Ovary (tissue), 7 donors: ENCODE measurements at regions not wholly inside any gene's neighbourhood (a gene's known extent, or its start where the extent isn't known, plus 50 kb on each side); places are given as distances from the start of the nearest gene placed in this dataset.

Experiments used
- DNase-seq, 5 donors: peaks; one replicate each; pipeline ENCODE4 v3.0.0-alpha.2; 2019 to 2020
- H3K27ac ChIP-seq, 2 donors: fragments of 200-600 bp; one replicate each; pipeline versions ENCODE4 v1.5.1 to v1.8.0; 2019 to 2022
- H3K27me3 ChIP-seq: fragments of 200-600 bp; one replicate; pipeline ENCODE4 v1.8.0; 2022
- H3K36me3 ChIP-seq: fragments of 200-600 bp; sonication (generic); one replicate; pipeline ENCODE4 v1.5.1; 2019
- H3K4me1 ChIP-seq: one replicate; pipeline ENCODE4 v1.8.1; 2013; ENCODE audit warnings: mild to moderate bottlenecking, moderate library complexity; ENCODE audit not compliant: insufficient read depth
- H3K4me3 ChIP-seq: fragments of 200-600 bp; sonication (generic); one replicate; pipeline ENCODE4 v1.5.1; 2017
- H3K9me3 ChIP-seq, 2 donors: fragments of 200-600 bp in 1 of 2; sonication (generic) in 1 of 2; one replicate each; pipeline versions ENCODE4 v1.5.1 to v1.8.1; 2013 to 2019; ENCODE audit warnings: mild to moderate bottlenecking in 1 of 2, moderate library complexity in 1 of 2
- EP300 ChIP-seq: sonication (generic); formaldehyde crosslinking; IDR thresholded peaks from one replicate; pipeline ENCODE4 v1.6.1; 2017; ENCODE audit warnings: antibody characterized with exemption
- POLR2A ChIP-seq: fragments of 450-650 bp; IDR thresholded peaks from one replicate; pipeline ENCODE4 v1.6.1; 2017; ENCODE audit warnings: antibody characterized with exemption, mild to moderate bottlenecking, moderate library complexity
- WGBS, 3 donors: extraction: QIAGEN DNeasy Blood & Tissue Kit in 1 of 3; methylation state at CpG; one replicate each; pipeline versions ENCODE4 v1.1.5 to v1.1.7; 2013 to 2017; 5-methylcytosine and 5-hydroxymethylcytosine counted together
- intact Hi-C, 4 donors: fragments of 100-400 bp; cut with DNase I; formaldehyde crosslinking; loops; one replicate each; pipeline versions ENCODE4 v1.11.0 to v1.15.1; 2022 to 2023
- TF ChIP-seq, protein P1 (sequence below), 3 donors: fragments of 450-650 bp in 2 of 3; fragments of 200-600 bp in 1 of 3; IDR thresholded peaks; one replicate each; pipeline versions ENCODE4 v1.5.1 to v1.8.0; 2016 to 2022; ENCODE audit warnings: antibody characterized with exemption in 3 of 3, mild to moderate bottlenecking in 1 of 3
- donor health status: DM: no; HTN: no; CAD: no; lungs with moderate emphysema.
- donor health status: DM: no; HTN: no; CAD: no.
- donor health status: Bipolar disorder and iron deficiency.
- donor health status: DM: no; HTN: no; CAD: no.
- donor health status: DM: yes; HTN: yes; CAD: no.

DNA sequence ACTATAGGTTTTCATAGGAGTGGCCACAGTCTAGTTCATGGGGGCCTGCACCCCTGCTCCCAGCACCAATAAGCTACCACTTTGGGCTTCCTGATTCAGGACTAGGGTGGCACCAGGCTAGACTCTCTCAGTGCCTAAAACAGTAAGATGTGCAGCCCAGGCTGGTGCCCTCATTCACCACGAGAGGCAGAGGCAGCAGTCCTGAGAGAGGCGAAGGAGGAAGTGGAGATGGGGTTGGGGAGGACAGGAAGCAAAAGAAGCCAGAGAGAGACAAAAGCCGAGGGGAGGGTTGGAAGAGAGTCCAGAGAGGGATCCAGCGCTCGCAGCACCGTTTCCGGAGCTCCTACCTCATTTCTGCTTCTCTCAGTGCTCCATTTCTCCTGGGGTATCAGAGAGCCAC lies 180.9 kb downstream of the MED10 start:
- WGBS, 3 donors = 67 to 85% (median 80%) methylated on average over 7 of the region's 7 CpGs
- Histone ChIP-seq H3K27me3 (no peaks in the 10 kb centered on the region), H3K36me3 (no peaks in the 10 kb centered on the region), H3K4me3 (no peak overlapping the region), H3K9me3 (no peaks in the 10 kb centered on the region), H3K4me1 (no peaks in the 10 kb centered on the region), H3K27ac (no peak overlapping the region)
- intact Hi-C loops = no loop called here
- TF ChIP-seq EP300 = no peak
- no peak for TF ChIP-seq POLR2A
- TF ChIP-seq, protein P1, sequence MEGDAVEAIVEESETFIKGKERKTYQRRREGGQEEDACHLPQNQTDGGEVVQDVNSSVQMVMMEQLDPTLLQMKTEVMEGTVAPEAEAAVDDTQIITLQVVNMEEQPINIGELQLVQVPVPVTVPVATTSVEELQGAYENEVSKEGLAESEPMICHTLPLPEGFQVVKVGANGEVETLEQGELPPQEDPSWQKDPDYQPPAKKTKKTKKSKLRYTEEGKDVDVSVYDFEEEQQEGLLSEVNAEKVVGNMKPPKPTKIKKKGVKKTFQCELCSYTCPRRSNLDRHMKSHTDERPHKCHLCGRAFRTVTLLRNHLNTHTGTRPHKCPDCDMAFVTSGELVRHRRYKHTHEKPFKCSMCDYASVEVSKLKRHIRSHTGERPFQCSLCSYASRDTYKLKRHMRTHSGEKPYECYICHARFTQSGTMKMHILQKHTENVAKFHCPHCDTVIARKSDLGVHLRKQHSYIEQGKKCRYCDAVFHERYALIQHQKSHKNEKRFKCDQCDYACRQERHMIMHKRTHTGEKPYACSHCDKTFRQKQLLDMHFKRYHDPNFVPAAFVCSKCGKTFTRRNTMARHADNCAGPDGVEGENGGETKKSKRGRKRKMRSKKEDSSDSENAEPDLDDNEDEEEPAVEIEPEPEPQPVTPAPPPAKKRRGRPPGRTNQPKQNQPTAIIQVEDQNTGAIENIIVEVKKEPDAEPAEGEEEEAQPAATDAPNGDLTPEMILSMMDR (IDR thresholded peaks at IDR 0.05) = no peak
- DNase-seq = no peak

DNA sequence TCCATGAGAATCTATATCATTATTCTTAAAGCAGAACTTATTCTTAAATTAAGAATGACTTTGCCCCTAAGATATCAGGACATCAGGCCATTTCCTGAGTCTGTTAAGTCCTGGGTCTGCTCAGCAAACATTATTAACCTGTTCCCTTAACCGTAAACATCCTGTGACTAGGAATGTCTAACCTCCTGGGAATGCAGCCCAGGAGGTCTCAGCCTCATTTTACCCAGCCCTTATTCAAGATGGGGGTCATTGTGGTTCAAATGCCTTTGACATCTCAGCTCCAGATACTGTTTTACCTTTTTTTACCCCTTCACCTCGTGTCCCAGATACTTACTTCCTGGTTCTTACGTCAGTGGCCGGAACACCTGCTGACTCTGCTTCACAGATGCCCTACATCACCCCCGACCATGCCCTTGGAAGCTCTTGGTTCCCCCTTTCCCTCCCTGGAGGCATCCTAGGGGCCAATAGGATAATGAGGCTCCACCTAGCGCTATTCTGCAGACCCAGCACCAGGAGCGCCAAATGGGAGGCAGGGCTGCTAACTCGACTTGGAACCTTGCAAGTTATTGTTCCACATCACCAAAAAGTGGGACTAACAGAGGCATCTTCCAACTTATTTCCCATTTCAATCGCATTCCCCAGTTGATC lies 182.5 kb downstream of the MED10 start:
- Histone ChIP-seq H3K9me3 (no peaks in the 10 kb centered on the region), H3K4me1 (no peaks in the 10 kb centered on the region), H3K36me3 (no peaks in the 10 kb centered on the region), H3K27ac (no peak overlapping the region), H3K27me3 (no peaks in the 10 kb centered on the region), H3K4me3 (no peak overlapping the region)
- WGBS, 3 donors = 85 to 87% (median 86%) methylated on average over 9 of the region's 9 CpGs
- no peak for DNase-seq
- intact Hi-C loops = no loop called here
- TF ChIP-seq, protein P1 (IDR thresholded peaks at IDR 0.05) = no peak
- TF ChIP-seq POLR2A (no peak), EP300 (no peak)

DNA sequence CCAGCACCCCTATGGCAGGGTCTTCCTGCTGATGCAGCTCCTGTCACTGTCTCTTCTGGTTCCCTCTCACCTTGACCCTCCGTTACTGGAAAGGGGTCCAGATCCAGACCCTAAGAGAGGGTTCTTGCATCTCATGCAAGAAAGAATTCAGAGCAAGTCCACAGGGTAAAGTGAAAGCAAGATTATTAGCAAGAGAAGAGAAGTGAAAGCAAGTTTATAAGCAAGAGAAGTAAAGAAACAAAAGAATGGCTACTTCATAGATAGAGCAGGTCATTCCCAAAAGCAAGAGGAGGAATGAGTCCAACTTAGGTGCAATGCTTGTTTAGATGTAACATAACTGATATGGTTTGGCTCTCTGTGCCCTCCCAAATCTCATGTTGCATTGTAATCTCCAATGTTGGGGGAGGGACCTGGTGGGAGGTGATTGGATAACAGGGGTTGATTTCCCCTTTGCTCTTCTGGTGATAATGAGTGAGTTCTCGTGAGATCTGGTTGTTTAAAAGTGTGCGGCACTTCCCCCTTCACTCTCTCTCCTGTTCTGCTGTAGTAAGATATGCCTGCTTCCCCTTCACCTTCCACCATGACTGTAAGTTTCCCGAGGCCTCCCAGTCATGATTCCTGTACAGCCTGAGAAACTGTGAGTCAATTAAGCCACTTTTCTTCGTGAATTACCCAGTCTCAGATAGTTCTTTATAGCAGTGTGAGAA lies 183.3 kb downstream of the MED10 start:
- no peak overlapping the region for H3K4me3 ChIP-seq
- H3K27ac ChIP-seq = no peak overlapping the region
- TF ChIP-seq, protein P1 (IDR thresholded peaks at IDR 0.05) = no peak
- TF ChIP-seq EP300 (no peak), POLR2A (no peak)
- no peaks in the 10 kb centered on the region for H3K27me3 ChIP-seq
- 68 to 77% (median 72%) methylated on average over 5 of the region's 5 CpGs for WGBS, 3 donors
- H3K9me3 ChIP-seq = no peaks in the 10 kb centered on the region
- no peak for DNase-seq
- H3K4me1 ChIP-seq = no peaks in the 10 kb centered on the region
- H3K36me3 ChIP-seq = no peaks in the 10 kb centered on the region
- intact Hi-C loops = no loop called here

DNA sequence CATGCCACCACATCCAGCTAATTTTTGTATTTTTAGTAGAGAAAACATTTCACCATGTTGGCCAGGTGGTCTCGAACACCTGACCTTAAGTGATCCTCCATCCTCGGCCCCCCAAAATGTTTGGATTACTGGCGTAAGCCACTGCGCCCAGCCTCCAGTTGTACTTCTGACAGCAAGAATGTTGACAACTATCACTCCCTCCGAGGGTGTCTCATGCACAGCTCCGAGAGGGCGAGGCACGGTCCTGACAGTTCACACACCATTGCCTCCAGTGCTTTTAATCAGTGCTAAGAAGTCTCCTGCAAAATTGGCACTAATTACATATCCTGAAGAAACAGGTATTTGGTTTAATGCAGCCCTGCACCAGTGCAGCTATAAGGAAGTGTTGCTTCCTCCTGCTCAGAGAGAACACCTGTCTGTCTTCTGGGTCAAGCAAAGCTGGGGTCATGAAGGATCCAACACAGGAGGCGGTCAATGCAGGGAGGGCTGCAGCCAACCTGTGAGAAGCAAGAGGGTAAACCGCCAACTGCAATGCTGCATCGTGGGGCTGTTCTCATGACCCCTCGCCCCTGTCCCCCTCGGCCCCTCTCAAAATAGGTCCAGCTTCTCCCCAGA lies 184.0 kb downstream of the MED10 start:
- no peak overlapping the region for H3K4me3 ChIP-seq
- H3K9me3 ChIP-seq = no peaks in the 10 kb centered on the region
- TF ChIP-seq POLR2A = no peak
- TF ChIP-seq, protein P1 (IDR thresholded peaks at IDR 0.05) = no peak
- H3K36me3 ChIP-seq = no peaks in the 10 kb centered on the region
- DNase-seq = no peak
- H3K27me3 ChIP-seq = no peaks in the 10 kb centered on the region
- H3K27ac ChIP-seq = no peak overlapping the region
- no peaks in the 10 kb centered on the region for H3K4me1 ChIP-seq
- 91 to 95% (median 94%) methylated on average over 13 of the region's 13 CpGs for WGBS, 3 donors
- intact Hi-C loops = no loop called here
